ENCODE measurements at regions not wholly inside any gene's neighbourhood (a gene's known extent, or its start where the extent isn't known, plus 50 kb on each side); places are given as distances from the start of the nearest gene placed in this dataset.
A peak's percentile ranks its signal among the peaks of the same experiment; 100 is the strongest.
"Not testable (repeated sequence)": the region's sequence is repeated elsewhere in the genome, so short reads cannot be mapped to it uniquely, and the experiment has no call there.

GRCh38 chr15:39262995-39263772 is 317.7 kb upstream of the THBS1 start:
- not testable (repeated sequence) for DNase-seq

DNA sequence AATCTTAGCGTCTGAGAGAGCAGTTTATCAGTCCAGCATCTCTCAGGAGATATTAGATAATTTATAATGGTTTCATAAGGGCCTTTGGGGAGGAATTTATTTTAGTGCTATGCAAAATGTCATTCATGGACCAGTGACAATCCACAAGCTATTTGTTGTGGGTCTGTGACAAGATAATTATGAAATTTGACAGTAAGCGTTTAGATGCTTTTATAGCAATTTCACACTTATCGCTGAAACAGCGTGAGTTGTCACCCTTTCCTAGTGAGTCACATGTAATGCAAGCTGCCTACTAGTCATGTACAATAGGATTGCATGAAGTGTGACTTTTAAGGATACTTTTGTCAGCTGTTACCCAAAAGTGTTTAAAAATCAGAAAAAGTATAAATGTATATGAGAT is 315.6 kb upstream of the THBS1 start:
- DNase-seq: peak in 1 of 56 donors; percentile 6

GRCh38 chr15:39266890-39267289 is 314.0 kb upstream of the THBS1 start:
- DNase-seq: no peak

GRCh38 chr15:39267685-39268084 is 313.2 kb upstream of the THBS1 start:
- no peak for DNase-seq

- no peak for DNase-seq
These were observed 311.5 kb upstream of the THBS1 start for GRCh38 chr15:39269352-39269751.

- no peak for DNase-seq
These were observed 311.1 kb upstream of the THBS1 start for GRCh38 chr15:39269821-39270220.

DNA sequence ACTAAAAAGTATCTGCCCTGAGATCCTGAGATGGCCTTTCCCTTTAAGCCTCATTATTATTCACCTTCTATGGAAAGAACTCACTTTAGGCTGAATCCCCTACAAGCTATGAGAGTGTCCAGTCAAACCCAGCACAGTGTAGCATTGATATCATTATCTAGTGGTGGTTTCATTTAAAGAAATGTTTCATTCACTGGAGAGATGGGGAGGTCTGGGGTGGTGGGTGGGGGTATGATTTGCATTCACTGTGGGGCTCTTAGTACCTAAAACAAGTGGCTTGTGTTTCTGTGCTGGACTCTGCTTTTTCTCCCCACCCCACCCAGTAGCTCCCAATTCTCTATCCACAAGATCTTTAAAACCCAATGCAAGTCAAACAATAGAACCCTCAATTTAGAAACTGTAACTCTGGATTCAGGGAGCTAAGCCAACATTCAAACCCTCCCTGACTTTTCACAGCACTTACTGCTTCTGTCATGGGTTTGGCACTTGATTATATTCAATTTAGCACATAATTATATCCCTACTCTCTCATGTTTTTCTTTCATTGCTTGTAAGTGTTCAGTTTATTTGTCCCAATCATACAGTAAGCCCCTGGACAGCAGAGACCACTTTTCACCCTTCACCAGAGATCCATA is 310.5 kb upstream of the THBS1 start:
- DNase-seq: no peak

DNA sequence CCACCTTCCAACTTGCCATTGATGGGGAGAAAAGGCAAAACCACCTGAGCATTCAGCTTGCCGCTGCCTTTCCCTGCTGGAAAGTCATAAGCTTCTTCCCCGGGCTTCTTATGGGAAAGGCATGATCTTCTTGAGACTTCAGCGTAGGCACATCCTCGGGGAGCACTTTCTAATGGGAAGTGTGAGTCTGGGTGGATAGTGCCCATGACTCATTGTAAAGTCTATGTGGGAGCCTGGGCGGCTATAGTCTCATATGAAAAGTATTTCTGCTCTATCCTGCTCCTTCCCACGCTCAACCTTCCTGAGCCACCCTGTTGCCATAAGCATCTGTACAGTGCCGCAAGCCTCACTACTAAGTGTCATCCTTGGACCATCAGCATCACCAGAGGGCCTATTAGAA is 309.9 kb upstream of the THBS1 start:
- DNase-seq: no peak

DNA sequence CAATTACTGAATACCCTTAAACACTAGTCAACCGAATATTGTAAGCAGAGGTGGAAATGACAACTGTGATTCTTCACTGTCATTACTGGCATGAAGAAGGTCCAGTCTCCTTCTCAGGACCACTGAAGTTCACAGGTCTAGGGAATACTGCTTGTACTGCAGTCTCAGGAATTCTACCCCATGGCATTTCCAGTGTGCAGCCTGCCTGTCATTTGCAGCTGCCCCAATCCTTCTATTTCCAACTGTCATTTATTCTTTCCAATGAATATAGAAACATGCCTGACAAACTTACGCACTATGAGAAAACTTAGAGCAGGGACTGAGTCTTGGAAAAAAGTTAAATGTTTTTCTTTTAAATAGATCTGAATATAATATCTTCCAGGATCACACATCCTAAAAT is 308.0 kb upstream of the THBS1 start:
- DNase-seq: no peak

- no peak for DNase-seq
These were observed 307.0 kb upstream of the THBS1 start for GRCh38 chr15:39273717-39274411.

DNA sequence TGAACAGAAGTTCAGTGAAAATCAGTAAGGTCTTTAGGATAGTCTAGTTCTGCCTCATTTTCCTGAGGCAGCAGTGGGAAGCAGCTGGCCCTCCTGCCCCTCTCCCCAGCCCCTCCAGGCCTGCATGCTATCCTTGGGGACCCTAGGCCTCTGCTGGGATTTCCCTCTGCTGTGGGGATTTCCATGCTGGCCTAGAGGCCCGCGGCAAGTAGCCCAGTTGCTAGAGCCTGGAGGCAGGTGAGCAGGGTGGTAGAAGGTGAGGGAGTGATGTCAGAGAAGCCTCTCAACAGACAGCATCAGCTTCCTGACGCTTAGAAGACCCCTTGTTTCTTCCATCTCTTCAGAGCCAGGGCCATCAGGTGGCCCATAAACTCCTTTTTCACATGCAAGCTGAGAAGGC is 305.8 kb upstream of the THBS1 start:
- no peak for DNase-seq

DNA sequence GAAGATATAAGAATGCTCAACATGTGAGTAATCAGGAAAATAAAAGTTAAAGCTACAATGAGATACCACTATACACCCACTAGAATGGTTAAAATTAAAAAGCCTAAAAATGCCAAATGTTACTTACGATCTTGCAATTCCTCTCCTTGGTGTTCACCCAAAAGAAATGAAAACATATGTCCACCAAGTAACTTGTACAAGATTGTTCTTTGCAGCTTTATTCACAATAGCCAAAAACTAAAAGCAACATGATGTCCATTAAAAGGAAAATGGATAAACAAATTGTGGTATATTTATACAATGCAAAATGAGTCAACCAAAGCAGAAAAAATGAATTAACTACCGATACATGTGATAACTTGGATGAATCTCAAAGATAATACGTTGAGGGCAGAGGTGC is 301.6 kb upstream of the THBS1 start:
- DNase-seq: no peak

- no peak for DNase-seq
These were observed 299.8 kb upstream of the THBS1 start for GRCh38 chr15:39281094-39281493.

DNA sequence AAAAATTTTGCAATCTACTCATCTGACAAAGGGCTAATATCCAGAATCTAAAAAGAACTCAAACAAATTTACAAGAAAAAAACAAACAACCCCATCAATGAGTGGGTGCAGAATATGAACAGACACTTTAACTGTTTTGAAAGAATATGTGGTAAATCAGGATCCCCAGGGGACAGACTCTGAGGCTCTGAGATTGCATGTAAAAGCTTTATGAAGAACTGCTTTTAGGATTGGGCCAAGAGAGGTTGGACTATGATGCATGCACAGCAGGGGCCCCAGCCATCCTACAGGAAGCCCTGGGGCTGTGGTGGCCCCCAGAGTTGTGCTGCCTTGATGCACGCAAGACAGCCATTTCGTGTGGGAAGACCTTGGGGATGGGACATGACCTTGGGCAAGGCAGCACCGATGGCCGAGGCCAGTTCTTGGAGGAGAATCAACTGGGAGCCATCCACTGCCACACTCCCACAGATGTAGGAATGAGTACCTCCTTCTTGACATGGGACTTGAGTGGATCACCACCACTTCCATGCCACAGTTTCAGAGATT is 298.1 kb upstream of the THBS1 start:
- DNase-seq: no peak

DNA sequence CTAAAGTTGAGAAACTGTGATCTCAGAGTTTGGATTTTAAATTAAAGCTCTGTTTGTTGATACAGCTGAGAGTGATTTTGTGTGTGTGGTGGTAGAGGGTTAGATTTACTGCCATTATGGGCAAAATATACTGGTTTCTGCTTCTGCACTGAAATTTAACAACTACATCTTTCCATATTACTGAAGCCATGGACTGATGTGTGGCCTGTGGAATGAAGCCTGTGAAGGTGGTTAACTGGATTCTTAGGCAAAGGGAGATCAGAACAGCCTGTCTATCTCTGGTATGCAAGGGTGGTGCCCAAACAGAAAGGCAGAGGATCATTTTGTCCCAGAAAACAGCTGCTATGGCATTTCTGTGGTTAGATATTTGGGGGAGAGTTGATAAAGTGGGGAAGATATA is 297.3 kb upstream of the THBS1 start:
- no peak for DNase-seq

DNA sequence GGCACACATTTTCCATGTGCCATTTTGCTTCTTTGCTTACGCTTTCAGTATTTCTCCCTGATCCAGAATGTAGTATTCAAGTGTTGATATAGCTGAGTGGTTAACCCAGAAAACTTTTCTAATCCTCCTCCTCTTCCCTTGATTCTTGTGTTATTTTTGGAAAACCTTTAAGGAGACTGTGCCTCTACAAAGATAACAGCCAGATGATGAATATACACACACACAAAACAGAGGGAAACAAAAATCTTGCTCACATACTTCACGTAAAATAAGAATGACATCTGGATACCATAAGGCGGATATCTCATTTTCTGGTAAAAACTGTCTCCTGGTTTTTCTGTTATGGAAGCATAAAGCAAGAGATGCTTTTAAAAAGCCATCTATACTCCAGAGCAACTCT is 295.8 kb upstream of the THBS1 start:
- DNase-seq: no peak

DNA sequence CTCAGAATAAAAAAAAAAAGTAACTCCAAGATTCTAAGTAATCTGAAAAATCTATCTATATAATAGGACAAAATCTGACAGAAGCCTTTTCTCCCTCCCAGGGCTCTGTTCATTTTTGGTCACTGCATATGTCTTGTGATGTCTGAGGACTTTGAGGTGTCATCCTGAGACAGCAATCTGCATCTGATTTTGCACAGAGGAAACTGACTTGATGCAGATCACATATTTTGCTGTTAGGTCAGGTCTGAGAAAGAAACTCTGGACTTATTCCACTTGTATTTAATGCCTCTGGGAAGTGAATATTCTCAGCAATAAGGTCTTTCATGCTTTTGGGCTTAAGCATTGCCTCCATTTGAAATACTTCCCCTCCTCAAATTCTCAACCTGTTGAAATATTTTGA is 295.2 kb upstream of the THBS1 start:
- no peak for DNase-seq

DNA sequence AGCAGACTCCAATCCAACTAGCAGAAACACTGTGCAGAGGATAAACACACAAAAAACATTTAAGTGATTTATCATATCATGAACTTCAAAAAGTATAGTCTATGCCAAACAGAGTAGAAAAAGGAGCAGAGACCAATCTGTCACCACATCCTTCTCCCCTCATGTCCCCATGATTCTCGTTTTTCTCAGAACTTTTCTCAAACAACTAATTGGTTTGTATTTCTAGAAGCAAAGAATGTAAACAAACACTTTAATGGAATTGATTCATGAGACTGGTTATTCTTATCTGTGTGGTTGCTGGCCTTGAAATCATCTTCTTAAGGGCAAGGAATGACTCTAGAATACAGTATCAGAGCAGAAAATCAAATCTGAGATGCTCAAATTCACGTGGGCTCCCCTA is 294.2 kb upstream of the THBS1 start:
- no peak for DNase-seq

DNA sequence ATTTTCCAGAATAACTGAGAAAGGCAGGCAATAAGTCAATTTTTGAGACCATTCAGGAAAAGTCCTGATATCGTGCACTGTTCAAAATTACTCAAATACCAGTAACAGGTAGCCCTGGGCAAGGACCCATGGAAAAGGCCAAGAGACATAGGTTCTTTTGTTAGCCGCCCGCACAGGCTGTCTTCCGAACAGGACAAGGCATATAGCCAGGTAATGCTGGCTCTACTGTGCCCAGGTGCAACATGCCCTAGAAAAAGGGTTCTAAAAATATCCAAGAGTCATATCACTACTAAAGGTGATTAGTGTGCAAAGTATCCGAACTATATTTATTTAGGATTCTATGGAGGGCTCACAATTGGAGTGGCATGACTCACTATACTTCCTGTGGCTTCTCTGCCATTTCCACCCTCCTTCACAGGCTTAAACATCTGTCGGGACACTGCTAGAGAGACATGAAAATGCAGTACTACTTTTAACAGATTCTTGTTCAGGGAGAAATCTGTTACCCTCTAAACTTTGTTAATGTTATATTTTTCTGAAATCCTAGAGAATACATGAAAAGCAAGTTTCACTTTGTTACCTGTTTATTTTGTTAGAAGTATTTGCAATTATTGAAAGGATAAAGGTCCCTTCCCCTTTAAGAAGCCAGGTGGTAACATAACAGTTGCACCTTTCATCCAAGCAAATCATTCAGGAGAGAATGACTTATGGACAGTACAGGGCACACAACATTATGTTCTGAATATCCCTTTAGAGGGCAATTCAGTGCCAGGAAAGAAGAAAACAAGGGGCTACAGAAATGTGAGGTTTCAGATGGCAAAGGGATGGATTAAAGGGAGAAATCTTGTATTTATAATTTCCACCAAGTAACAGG is 293.3 kb upstream of the THBS1 start:
- DNase-seq: no peak

- DNase-seq: no peak
These were observed 290.0 kb upstream of the THBS1 start for GRCh38 chr15:39290711-39291435.

DNA sequence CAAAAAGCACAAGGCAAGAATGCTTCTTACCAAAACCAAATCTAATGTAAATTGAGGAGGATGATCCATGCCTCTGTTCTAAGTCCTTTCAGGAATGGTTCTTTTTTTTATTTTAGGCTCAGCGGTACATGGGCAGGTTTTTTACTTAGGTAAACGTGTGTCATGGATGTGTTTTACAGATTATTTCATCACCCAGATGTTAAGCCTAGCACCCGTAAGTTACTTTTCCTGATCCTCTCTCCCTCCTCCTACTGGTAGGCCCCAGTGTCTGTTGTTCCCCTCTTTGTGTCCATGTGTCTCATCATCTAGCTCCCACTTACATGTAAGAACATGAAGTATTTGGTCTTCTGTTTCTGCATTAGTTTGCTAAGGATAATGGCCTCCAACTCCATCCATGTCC is 289.2 kb upstream of the THBS1 start:
- DNase-seq: no peak

All from amygdala (tissue), 56 donors.